NCI-H128 (cell line): ENCODE measurements at regions not wholly inside any gene's neighbourhood (a gene's known extent, or its start where the extent isn't known, plus 50 kb on each side); places are given as distances from the start of the nearest gene placed in this dataset.
"Not testable (repeated sequence)": the region's sequence is repeated elsewhere in the genome, so short reads cannot be mapped to it uniquely, and the experiment has no call there.

Experiments used
- DNase-seq: peaks from one replicate; lab custom pipeline; 2025; ENCODE audit not compliant: unreplicated experiment; lab: John Stamatoyannopoulos, UW

GRCh38 chr4:23036921-23037495 lies 344.3 kb downstream of the GBA3 start:
- DNase-seq: no peak

GRCh38 chr4:23036503-23036902 lies 343.8 kb downstream of the GBA3 start:
- no peak for DNase-seq

GRCh38 chr4:23035521-23036056 lies 342.9 kb downstream of the GBA3 start:
- no peak for DNase-seq

GRCh38 chr4:23034731-23035130 lies 342.0 kb downstream of the GBA3 start:
- no peak for DNase-seq

GRCh38 chr4:23033796-23034195 lies 341.1 kb downstream of the GBA3 start:
- DNase-seq: no peak

GRCh38 chr4:23028875-23029274 lies 336.1 kb downstream of the GBA3 start:
- DNase-seq: no peak

- DNase-seq: no peak
Observed at GRCh38 chr4:23023666-23024065, 330.9 kb downstream of the GBA3 start.

GRCh38 chr4:23023121-23023520 lies 330.4 kb downstream of the GBA3 start:
- no peak for DNase-seq

- DNase-seq: no peak
Observed at GRCh38 chr4:23022032-23022431, 329.3 kb downstream of the GBA3 start.

GRCh38 chr4:23021040-23021439 lies 328.3 kb downstream of the GBA3 start:
- no peak for DNase-seq

- DNase-seq: not testable (repeated sequence)
Observed at GRCh38 chr4:23020399-23020798, 327.7 kb downstream of the GBA3 start.

GRCh38 chr4:23016981-23017380 lies 324.2 kb downstream of the GBA3 start:
- no peak for DNase-seq

GRCh38 chr4:23015821-23016220 lies 323.1 kb downstream of the GBA3 start:
- DNase-seq: no peak

GRCh38 chr4:23009093-23009492 lies 316.4 kb downstream of the GBA3 start:
- DNase-seq: no peak

- DNase-seq: no peak
Observed at GRCh38 chr4:23006756-23007155, 314.0 kb downstream of the GBA3 start.

- no peak for DNase-seq
Observed at GRCh38 chr4:23005691-23006090, 313.0 kb downstream of the GBA3 start.

- DNase-seq: no peak
Observed at GRCh38 chr4:23001478-23001877, 308.7 kb downstream of the GBA3 start.

- no peak for DNase-seq
Observed at GRCh38 chr4:22999419-22999818, 306.7 kb downstream of the GBA3 start.

- DNase-seq: no peak
Observed at GRCh38 chr4:22997358-22998224, 304.9 kb downstream of the GBA3 start.

GRCh38 chr4:22991576-22991975 lies 298.8 kb downstream of the GBA3 start:
- DNase-seq: no peak

GRCh38 chr4:22988526-22988925 lies 295.8 kb downstream of the GBA3 start:
- no peak for DNase-seq

- no peak for DNase-seq
Observed at GRCh38 chr4:22987870-22988269, 295.1 kb downstream of the GBA3 start.
